H1 (cell line): ENCODE measurements at regions not wholly inside any gene's neighbourhood (a gene's known extent, or its start where the extent isn't known, plus 50 kb on each side); places are given as distances from the start of the nearest gene placed in this dataset.

ENCODE experiments used
- CTCF ChIA-PET: fragments of 300-600 bp; sonication (Branson Sonifier 250); formaldehyde crosslinking; loops from one replicate; lab custom pipeline; 2021; ENCODE audit not compliant: partially characterized antibody; lab: Charles Lee
- POLR2A ChIA-PET: fragments of 300-600 bp; sonication (Branson Sonifier 250); formaldehyde crosslinking; loops from one replicate; lab custom pipeline; 2021; ENCODE audit warnings: inconsistent platforms; ENCODE audit not compliant: partially characterized antibody; lab: Charles Lee
- DNase-seq, 2 experiments: peaks; one replicate each; pipeline versions ENCODE4 v3.0.0 to v3.0.0-alpha.2; 2010 to 2022; ENCODE audit warnings: low spot score in 2 of 2, low read depth in 1 of 2, mixed read lengths in 1 of 2
- FAIRE-seq: peaks from 2 replicates; lab custom pipeline; 2011; peaks lifted over from hg19 to GRCh38; lab: Jason Lieb, UNC
- H2AFZ ChIP-seq: 2 replicates; pipeline ENCODE4 v1.8.1; 2012; ENCODE audit warnings: low read length, inconsistent platforms
- H2AK5ac ChIP-seq: 2 replicates; pipeline ENCODE4 v1.6.1; 2013; ENCODE audit warnings: low read depth, low read length
- H2BK120ac ChIP-seq: replicated peaks from 2 replicates; pipeline ENCODE3; 2013; ENCODE audit warnings: low read depth, low read length, inconsistent platforms
- H2BK12ac ChIP-seq: 2 replicates; pipeline ENCODE4 v1.6.1; 2013; ENCODE audit warnings: low read depth, low read length
- H2BK15ac ChIP-seq: 2 replicates; pipeline ENCODE4 v1.6.1; 2013; ENCODE audit warnings: low read length
- H2BK20ac ChIP-seq: 2 replicates; pipeline ENCODE4 v1.6.1; 2013; ENCODE audit warnings: low read length
- H2BK5ac ChIP-seq: 2 replicates; pipeline ENCODE4 v1.6.1; 2013; ENCODE audit warnings: low read depth, low read length
- H3K14ac ChIP-seq: 2 replicates; pipeline ENCODE4 v1.6.1; 2013; ENCODE audit warnings: inconsistent platforms; ENCODE audit not compliant: insufficient read length
- H3K18ac ChIP-seq: 2 replicates; pipeline ENCODE4 v1.6.1; 2013; ENCODE audit warnings: low read length; ENCODE audit errors: extremely low read depth
- H3K23ac ChIP-seq: 2 replicates; pipeline ENCODE4 v1.6.1; 2013; ENCODE audit warnings: inconsistent platforms; ENCODE audit not compliant: insufficient read length
- H3K23me2 ChIP-seq: 2 replicates; pipeline ENCODE4 v1.6.1; 2013; ENCODE audit warnings: low read depth, low read length
- H3K27ac ChIP-seq: 2 replicates; pipeline ENCODE4 v1.6.1; 2011; ENCODE audit warnings: low read depth, low read length, inconsistent platforms
- H3K27me3 ChIP-seq, 4 experiments: replicated peaks in 1 of 4; 1 replicate in 1 of 4; 2 replicates in 3 of 4; pipeline versions ENCODE4 v1.6.1 to v1.8.1; 2011 to 2013; ENCODE audit warnings: low read length in 3 of 4, mild to moderate bottlenecking in 3 of 4, inconsistent platforms in 2 of 4, mixed read lengths in 2 of 4, moderate library complexity in 1 of 4; ENCODE audit not compliant: control insufficient read depth in 3 of 4, insufficient read depth in 3 of 4; ENCODE audit errors: extremely low read depth in 1 of 4
- H3K36me3 ChIP-seq, 4 experiments: 2 replicates each; pipeline versions ENCODE4 v1.6.1 to v1.8.1; 2011 to 2013; ENCODE audit warnings: mild to moderate bottlenecking in 4 of 4, low read length in 3 of 4, moderate library complexity in 2 of 4, control low read depth in 1 of 4, inconsistent platforms in 1 of 4; ENCODE audit not compliant: insufficient read depth in 4 of 4, control insufficient read depth in 2 of 4
- H3K4ac ChIP-seq: replicated peaks from 2 replicates; pipeline ENCODE3; 2013; ENCODE audit warnings: low read length, low read depth, mixed read lengths, inconsistent platforms; ENCODE audit not compliant: insufficient read length
- H3K4me1 ChIP-seq, 4 experiments: replicated peaks in 1 of 4; 1 replicate in 1 of 4; 2 replicates in 3 of 4; pipeline versions ENCODE4 v1.6.1 to v1.8.1; 2011 to 2013; ENCODE audit warnings: low read length in 3 of 4, inconsistent platforms in 2 of 4, mixed read lengths in 1 of 4; ENCODE audit not compliant: insufficient read depth in 4 of 4, control insufficient read depth in 3 of 4
- H3K4me2 ChIP-seq, 2 experiments: 2 replicates each; pipeline versions ENCODE4 v1.6.1 to v1.8.1; 2011 to 2013; ENCODE audit warnings: low read depth in 2 of 2, low read length in 2 of 2, control low read depth in 1 of 2, inconsistent platforms in 1 of 2, mild to moderate bottlenecking in 1 of 2; ENCODE audit not compliant: insufficient read depth in 1 of 2
- H3K4me3 ChIP-seq, 4 experiments: fragments of 200-600, 300-600 bp in 1 of 4; sonication (generic), shearing (Covaris generic), sonication (Bioruptor Twin) in 1 of 4; 2 replicates each; pipeline versions ENCODE4 v1.5.1 to v1.8.1; 2011 to 2016; ENCODE audit warnings: low read length in 4 of 4, low read depth in 3 of 4, control low read depth in 2 of 4, inconsistent platforms in 2 of 4, mild to moderate bottlenecking in 2 of 4, mixed read lengths in 1 of 4, moderate library complexity in 1 of 4; ENCODE audit not compliant: insufficient read depth in 2 of 4; ENCODE audit errors: extremely low read depth in 1 of 4
- H3K56ac ChIP-seq: replicated peaks from 2 replicates; pipeline ENCODE3; 2013; ENCODE audit warnings: low read depth, mild to moderate bottlenecking, mixed read lengths, low read length, inconsistent platforms; ENCODE audit not compliant: insufficient read length
- H3K79me1 ChIP-seq: 2 replicates; pipeline ENCODE4 v1.6.1; 2013; ENCODE audit warnings: low read depth, low read length, control low read depth
- H3K79me2 ChIP-seq, 2 experiments: 2 replicates each; pipeline versions ENCODE4 v1.6.1 to v1.8.1; 2012 to 2013; ENCODE audit warnings: low read length in 2 of 2, mild to moderate bottlenecking in 2 of 2, inconsistent platforms in 1 of 2; ENCODE audit not compliant: insufficient read depth in 2 of 2, control insufficient read depth in 1 of 2
- H3K9ac ChIP-seq, 4 experiments: replicated peaks in 1 of 4; 1 replicate in 1 of 4; 2 replicates in 3 of 4; pipeline versions ENCODE4 v1.6.1 to v1.8.1; 2011 to 2013; ENCODE audit warnings: low read depth in 3 of 4, low read length in 3 of 4, control low read depth in 2 of 4, mild to moderate bottlenecking in 2 of 4, moderate library complexity in 2 of 4, inconsistent platforms in 1 of 4; ENCODE audit errors: extremely low read depth in 1 of 4
- H3K9me3 ChIP-seq, 2 experiments: 2 replicates each; pipeline versions ENCODE4 v1.6.1 to v1.8.1; 2012 to 2013; ENCODE audit warnings: mild to moderate bottlenecking in 2 of 2, moderate library complexity in 2 of 2, control low read depth in 1 of 2, inconsistent platforms in 1 of 2, low read depth in 1 of 2, low read length in 1 of 2, mixed read lengths in 1 of 2; ENCODE audit not compliant: insufficient read depth in 2 of 2
- H4K20me1 ChIP-seq, 2 experiments: replicated peaks in 1 of 2; 2 replicates each; pipeline versions ENCODE3 to v1.8.1; 2011 to 2013; ENCODE audit warnings: inconsistent platforms in 2 of 2, low read length in 2 of 2, mild to moderate bottlenecking in 1 of 2; ENCODE audit not compliant: insufficient read depth in 2 of 2, control insufficient read depth in 1 of 2
- H4K5ac ChIP-seq: 2 replicates; pipeline ENCODE4 v1.6.1; 2013; ENCODE audit warnings: low read length, low read depth, mixed read lengths, inconsistent platforms; ENCODE audit not compliant: insufficient read length
- H4K8ac ChIP-seq: 2 replicates; pipeline ENCODE4 v1.8.0; 2013; ENCODE audit warnings: mild to moderate bottlenecking, moderate library complexity, low read length, inconsistent platforms; ENCODE audit not compliant: insufficient read depth; ENCODE audit errors: extremely low read depth
- H4K91ac ChIP-seq: replicated peaks from 2 replicates; pipeline ENCODE3; 2013; ENCODE audit warnings: low read length, mixed read lengths, inconsistent platforms; ENCODE audit not compliant: insufficient read length
- ASH2L ChIP-seq: fragments of 200-600, 300-600 bp; sonication (generic); IDR thresholded peaks from one replicate; pipeline ENCODE4 v1.7.1; 2017; ENCODE audit warnings: low read length
- BRCA1 ChIP-seq: IDR thresholded peaks from 2 replicates; pipeline ENCODE4 v1.6.1; 2012; ENCODE audit warnings: low read depth, low read length, improper control_type of control experiment
- CBX5 ChIP-seq: fragments of 300-800, 300-1000 bp; sonication (generic); IDR thresholded peaks from 2 replicates; pipeline ENCODE4 v1.7.1; 2016; ENCODE audit warnings: antibody characterized with exemption, low read length, low read depth
- CBX8 ChIP-seq: fragments of 300-800, 300-1000 bp; sonication (generic); IDR thresholded peaks from 2 replicates; pipeline ENCODE4 v1.7.1; 2016; ENCODE audit warnings: low read depth, low read length, borderline replicate concordance
- EGR1 ChIP-seq: IDR thresholded peaks from 2 replicates; pipeline ENCODE4 v1.6.1; 2011; ENCODE audit warnings: low read depth, low read length, borderline replicate concordance
- HDAC2 ChIP-seq, 2 experiments: fragments of 300-600 bp in 1 of 2; sonication (generic) in 1 of 2; IDR thresholded peaks; 2 replicates each; pipeline ENCODE4 v1.6.1; 2011 to 2012; ENCODE audit warnings: low read depth in 2 of 2, low read length in 2 of 2, mild to moderate bottlenecking in 2 of 2, moderate library complexity in 2 of 2, borderline replicate concordance in 1 of 2, inconsistent platforms in 1 of 2
- KDM5A ChIP-seq: fragments of 200-600 bp; IDR thresholded peaks from 2 replicates; pipeline ENCODE4 v1.7.1; 2012; ENCODE audit warnings: mild to moderate bottlenecking, low read length, inconsistent platforms, mixed read lengths
- NANOG ChIP-seq: IDR thresholded peaks from 2 replicates; pipeline ENCODE4 v1.6.1; 2011; ENCODE audit warnings: low read length, low read depth, mild to moderate bottlenecking, inconsistent platforms; ENCODE audit not compliant: insufficient read depth, poor library complexity, severe bottlenecking
- RAD21 ChIP-seq, 2 experiments: IDR thresholded peaks in 1 of 2; conservative IDR thresholded peaks in 1 of 2; 2 replicates each; pipeline ENCODE4 v1.6.1; 2011; ENCODE audit warnings: low read depth in 2 of 2, low read length in 2 of 2, improper control_type of control experiment in 1 of 2, inconsistent platforms in 1 of 2, mild to moderate bottlenecking in 1 of 2, moderate library complexity in 1 of 2
- SP1 ChIP-seq: IDR thresholded peaks from 2 replicates; pipeline ENCODE4 v1.6.1; 2011; ENCODE audit warnings: low read depth, low read length
- SP4 ChIP-seq: IDR thresholded peaks from 2 replicates; pipeline ENCODE4 v1.6.1; 2012; ENCODE audit warnings: low read length, inconsistent platforms
- TAF7 ChIP-seq: optimal IDR thresholded peaks from 2 replicates; pipeline ENCODE3; 2011; ENCODE audit warnings: low read depth, mild to moderate bottlenecking, inconsistent platforms, low read length, moderate library complexity, borderline replicate concordance
- TEAD4 ChIP-seq: IDR thresholded peaks from 2 replicates; pipeline ENCODE4 v1.6.1; 2012; ENCODE audit warnings: low read depth, low read length, inconsistent platforms, mixed read lengths
- WGBS, 2 experiments: shearing (Covaris generic) in 1 of 2; methylation state at CpG; one replicate each; pipeline versions ENCODE4 v1.1.6 to v1.1.7; 2013 to 2015; ENCODE audit warnings: low lambda C conversion rate in 2 of 2, mixed read lengths in 2 of 2, inconsistent platforms in 1 of 2, low coverage in 1 of 2, missing lambda C conversion rate in 1 of 2; ENCODE audit not compliant: insufficient replicate concordance in 2 of 2, insufficient coverage in 1 of 2, insufficient read length in 1 of 2; ENCODE audit errors: extremely low coverage in 1 of 2, missing lambda C conversion rate in 1 of 2; 5-methylcytosine and 5-hydroxymethylcytosine counted together

- Histone ChIP-seq H3K18ac (no peak overlapping the region), H2BK5ac (no peak overlapping the region), H2BK20ac (no peak overlapping the region), H3K23ac (no peak overlapping the region), H3K4me3 (no peak overlapping the region), H3K79me1 (no peaks in the 10 kb centered on the region), H2AFZ (no peak overlapping the region), H3K4me2 (peak overlapping the region; percentile 0 to 43; a peak in 1 of 4 replicates), H3K4ac (no peak overlapping the region), H2BK15ac (no peak overlapping the region), H4K91ac (no peak overlapping the region), H3K14ac (no peak overlapping the region), H2AK5ac (no peak overlapping the region), H3K79me2 (no peaks in the 10 kb centered on the region), H4K5ac (no peak overlapping the region), H3K23me2 (no peaks in the 10 kb centered on the region), H3K27ac (no peak overlapping the region), H3K27me3 (no peaks in the 10 kb centered on the region), H3K36me3 (no peaks in the 10 kb centered on the region), H2BK12ac (no peak overlapping the region), H4K20me1 (no peaks in the 10 kb centered on the region), H3K56ac (no peak overlapping the region), H2BK120ac (no peak overlapping the region), H3K9ac (no peak overlapping the region), H4K8ac (no peak overlapping the region), H3K9me3 (peaks cover 4 to 8% of the 10 kb centered on the region in 2 experiments; a peak in 2 of 4 replicates), H3K4me1 (peaks cover 0 to 8% (median 3%) of the 10 kb centered on the region in 4 experiments; a peak in 4 of 7 replicates)
- ChIA-PET CTCF (interaction anchor here (0.8 to 6.5 kb wide), 30 partner anchors 10 to 1359 kb away, joined by 3 to 49 read pairs (median 3); no protein-coding TSS in a partner anchor), POLR2A (no interaction called here)
- DNase-seq (peak; percentile 85 to 86), FAIRE-seq (peak; percentile 82)
- WGBS, 2 experiments: 57% methylated on average over 12 of the region's 12 CpGs; no CpG with 5 or more reads in 1 of the 2 experiments
- no peak for TF ChIP-seq BRCA1
- TF ChIP-seq HDAC2 (IDR thresholded peaks at IDR 0.05; ENCODE audit: borderline replicate concordance in 1 of 2, low read depth in 2 of 2, low read length in 2 of 2): no peak
- no peak for TF ChIP-seq SP4
- TF ChIP-seq SP1: 0 out of 2 replicates have a peak, but pooled peaks have one; percentile 6
- no peak for TF ChIP-seq TAF7
- TF ChIP-seq EGR1: no peak
- TF ChIP-seq TEAD4: 0 out of 2 replicates have a peak, but pooled peaks have one; percentile 14
- no peak for TF ChIP-seq CBX8
- no peak for TF ChIP-seq CBX5
- TF ChIP-seq KDM5A: no peak
- peak; percentile 59 for TF ChIP-seq ASH2L
- no peak for TF ChIP-seq NANOG
- peak; percentile 89 to 93 for TF ChIP-seq RAD21 (IDR thresholded peaks at IDR 0.05 in 1 of 2, conservative IDR thresholded peaks at IDR 0.05 in 1 of 2; ENCODE audit: low read depth in 2 of 2, low read length in 2 of 2)
Observed at GRCh38 chr6:101226677-101227135, 166.8 kb upstream of the GRIK2 start.
